Fibroblast of the aortic adventitia (primary cell): ENCODE measurements at regions not wholly inside any gene's neighbourhood (a gene's known extent, or its start where the extent isn't known, plus 50 kb on each side); places are given as distances from the start of the nearest gene placed in this dataset.
"Not testable (repeated sequence)": the region's sequence is repeated elsewhere in the genome, so short reads cannot be mapped to it uniquely, and the experiment has no call there.

Source experiments
- DNase-seq: peaks from one replicate; pipeline ENCODE4 v3.0.0-alpha.2; 2010; ENCODE audit warnings: low read depth
- H3K4me3 ChIP-seq: 2 replicates; pipeline ENCODE4 v1.5.1; 2011; ENCODE audit warnings: low read depth, mild to moderate bottlenecking, control low read depth, low read length, moderate library complexity
- CTCF ChIP-seq: IDR thresholded peaks from 2 replicates; pipeline ENCODE4 v1.5.1; 2011; ENCODE audit warnings: mild to moderate bottlenecking, low read length, control low read depth, inconsistent platforms; ENCODE audit not compliant: insufficient read depth

DNA sequence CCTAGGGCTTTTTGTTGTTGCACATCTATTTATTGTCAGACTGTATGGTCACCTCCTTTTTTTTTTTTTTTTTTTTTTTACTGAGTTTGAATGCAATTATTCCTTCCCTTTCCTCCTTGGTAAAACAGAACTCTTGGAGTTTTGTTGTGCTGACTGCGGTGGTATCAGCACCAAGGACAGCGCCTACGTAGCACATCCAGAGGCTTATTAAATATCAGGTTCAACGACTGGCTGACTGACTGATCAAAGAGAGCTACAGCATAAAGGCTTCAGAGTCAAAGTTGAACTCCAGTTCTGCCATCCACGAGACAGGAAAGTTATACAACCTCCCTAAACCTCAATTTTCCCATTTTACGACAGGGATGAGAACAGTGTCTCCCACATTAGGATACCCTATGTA is 86.1 kb upstream of the RBFOX1 start:
- TF ChIP-seq CTCF = no peak
- no peak overlapping the region for H3K4me3 ChIP-seq
- DNase-seq = no peak

DNA sequence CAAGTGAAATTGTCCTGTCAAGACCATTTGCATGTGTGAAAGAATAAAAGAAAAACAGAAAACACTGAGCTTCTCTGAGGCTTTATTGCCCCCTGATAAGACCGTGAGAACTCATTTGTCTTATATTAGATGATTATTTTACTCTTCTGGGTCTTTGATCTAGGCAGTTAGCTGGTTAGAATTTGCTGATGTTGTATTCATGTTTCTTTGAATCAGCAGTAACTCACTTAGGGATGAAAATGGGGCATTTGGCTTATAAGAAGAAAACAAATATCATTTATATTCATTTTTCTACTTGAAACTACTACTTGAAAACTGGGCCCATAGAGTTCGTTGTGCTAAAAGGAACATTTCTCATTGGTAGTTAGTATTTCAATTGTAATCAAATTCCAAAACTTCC is 93.1 kb upstream of the RBFOX1 start:
- no peak for DNase-seq
- no peak for TF ChIP-seq CTCF
- no peak overlapping the region for H3K4me3 ChIP-seq

DNA sequence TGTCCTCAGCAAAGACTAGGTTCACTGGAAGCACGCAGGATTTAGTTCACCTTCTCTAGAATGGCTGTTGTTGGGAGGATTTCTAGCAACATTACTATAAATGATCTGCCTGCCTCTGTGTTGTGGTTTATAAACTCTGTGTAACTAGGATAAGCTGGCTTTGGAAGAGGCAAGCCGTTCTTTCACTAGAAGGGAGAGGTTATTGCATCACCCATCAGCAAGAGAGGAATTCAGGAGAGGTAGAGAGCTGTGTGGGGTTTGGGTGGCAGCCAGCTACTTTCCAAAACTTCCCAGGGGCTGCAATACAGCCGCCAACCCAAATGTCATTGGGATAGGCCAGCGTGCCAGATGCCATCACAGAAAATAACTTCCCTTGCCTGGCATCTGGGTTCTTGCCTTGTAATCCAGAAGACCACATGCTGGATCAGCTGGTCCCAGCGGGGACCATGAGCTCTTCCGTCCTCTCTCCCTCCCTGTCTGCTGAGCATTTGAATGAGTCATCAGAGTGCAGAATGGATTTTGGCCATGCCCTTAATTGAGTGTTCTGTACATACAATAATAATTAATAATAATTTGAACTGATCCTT is 95.7 kb upstream of the RBFOX1 start:
- H3K4me3 ChIP-seq = no peak overlapping the region
- TF ChIP-seq CTCF = no peak
- no peak for DNase-seq

DNA sequence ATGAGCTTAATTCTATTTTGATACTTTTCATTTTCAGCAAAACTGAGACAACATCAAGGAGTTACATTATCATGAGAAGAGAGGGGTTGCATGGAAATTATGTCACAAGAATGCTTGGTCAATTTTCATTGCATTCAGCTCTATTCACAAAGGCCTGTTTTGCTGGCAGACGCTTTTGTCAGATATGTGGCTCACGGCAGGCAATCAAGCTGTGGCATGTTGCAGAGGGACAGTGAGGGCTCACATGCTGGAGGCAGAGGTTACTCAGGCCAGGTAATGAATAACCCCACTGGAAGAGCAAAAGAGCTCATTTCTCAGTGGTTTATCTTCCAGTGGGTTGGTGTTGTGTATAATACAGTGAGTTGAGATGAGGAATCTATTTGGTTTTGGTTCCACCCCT is 98.7 kb upstream of the RBFOX1 start:
- no peak overlapping the region for H3K4me3 ChIP-seq
- TF ChIP-seq CTCF = no peak
- no peak for DNase-seq

GRCh38 chr16:7231762-7232161 is 100.9 kb upstream of the RBFOX1 start:
- H3K4me3 ChIP-seq = no peak overlapping the region
- TF ChIP-seq CTCF = no peak
- DNase-seq = no peak

GRCh38 chr16:7229433-7230218 is 103.0 kb upstream of the RBFOX1 start:
- not testable (repeated sequence) for H3K4me3 ChIP-seq, DNase-seq

- no peak for TF ChIP-seq CTCF
Measured at GRCh38 chr16:7227229-7227721, 105.4 kb upstream of the RBFOX1 start.

More at GRCh38 chr16:7227229-7227721, 105.4 kb upstream of the RBFOX1 start:
- DNase-seq = no peak
- no peak overlapping the region for H3K4me3 ChIP-seq
